HG02678 (cell line): ENCODE measurements at regions not wholly inside any gene's neighbourhood (a gene's known extent, or its start where the extent isn't known, plus 50 kb on each side); places are given as distances from the start of the nearest gene placed in this dataset.
"Not testable (repeated sequence)": the region's sequence is repeated elsewhere in the genome, so short reads cannot be mapped to it uniquely, and the experiment has no call there.

ENCODE experiments used
- ATAC-seq: cut with Tn5 transposase; IDR thresholded peaks from one replicate; pipeline ENCODE4 v1.9.1; 2021; ENCODE audit warnings: mild to moderate bottlenecking, moderate library complexity; ENCODE audit not compliant: unreplicated experiment

- ATAC-seq: no peak
Observed at GRCh38 chr10:30560326-30560725, 69.2 kb downstream of the LYZL2 start.

- ATAC-seq: no peak
Observed at GRCh38 chr10:30559180-30559579, 70.4 kb downstream of the LYZL2 start.

- no peak for ATAC-seq
Observed at GRCh38 chr10:30558411-30558810, 71.1 kb downstream of the LYZL2 start.

- ATAC-seq: no peak
Observed at GRCh38 chr10:30557884-30558283, 71.7 kb downstream of the LYZL2 start.

DNA sequence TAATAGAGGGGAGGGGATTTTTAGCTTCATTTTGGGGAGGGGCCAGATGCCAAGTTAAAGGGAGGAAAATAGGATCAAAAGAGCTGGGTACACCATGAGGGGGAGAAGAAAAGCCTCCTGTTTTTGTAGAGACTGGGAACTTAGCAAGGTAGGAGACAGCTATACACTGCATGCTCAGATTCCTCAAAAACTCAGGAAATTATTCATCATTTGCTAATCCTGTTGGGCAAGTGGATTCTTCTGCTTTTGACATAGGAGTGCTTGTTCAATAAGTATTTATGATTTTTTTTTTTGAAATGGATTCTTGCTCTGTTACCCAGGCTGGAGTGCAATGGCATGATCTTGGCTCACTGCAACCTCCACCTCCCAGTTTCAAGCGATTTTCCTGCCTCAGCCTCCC is 73.4 kb downstream of the LYZL2 start:
- no peak for ATAC-seq

GRCh38 chr10:30555465-30555864 is 74.1 kb downstream of the LYZL2 start:
- no peak for ATAC-seq

GRCh38 chr10:30554440-30554825 is 75.1 kb downstream of the LYZL2 start:
- ATAC-seq: no peak

DNA sequence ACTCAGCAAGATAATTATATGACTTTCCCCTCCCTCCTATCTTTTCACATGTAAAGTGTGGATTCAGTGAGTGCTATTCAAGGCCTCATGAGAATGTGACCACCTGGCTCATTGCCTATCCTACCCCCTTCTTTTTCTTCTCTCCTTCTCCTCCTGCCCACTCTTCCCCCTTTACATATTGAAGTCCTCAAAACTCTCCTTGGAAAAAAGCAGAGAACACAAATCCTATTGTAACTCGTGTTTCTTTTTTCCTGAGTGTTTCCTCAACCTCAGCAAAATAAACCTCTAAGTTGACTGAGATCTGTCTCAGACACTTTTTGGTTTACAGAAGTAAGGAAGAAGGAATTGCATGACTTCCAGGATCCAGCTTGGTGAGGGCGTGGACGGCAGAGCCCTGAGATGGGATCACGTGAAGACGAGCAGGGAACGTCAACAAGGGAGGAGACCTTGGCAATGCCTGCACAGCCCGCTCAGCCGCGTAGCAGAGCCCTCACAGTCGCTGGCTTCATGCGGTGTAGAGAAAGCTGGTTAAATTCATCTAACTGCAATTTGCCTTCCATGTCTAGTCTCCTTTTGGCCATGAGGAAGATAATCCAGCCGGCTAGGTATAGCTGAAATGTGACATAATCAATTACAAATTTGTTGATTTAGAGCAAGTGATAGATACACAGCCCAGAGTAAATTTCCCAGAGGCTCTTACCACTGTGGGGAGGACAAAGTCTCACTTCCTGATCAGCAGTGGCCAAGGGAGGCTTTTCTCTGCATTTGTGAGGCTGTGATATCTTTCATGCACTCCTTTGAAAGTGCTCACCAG is 75.7 kb downstream of the LYZL2 start:
- no peak for ATAC-seq

- no peak for ATAC-seq
Observed at GRCh38 chr10:30553018-30553625, 76.4 kb downstream of the LYZL2 start.

DNA sequence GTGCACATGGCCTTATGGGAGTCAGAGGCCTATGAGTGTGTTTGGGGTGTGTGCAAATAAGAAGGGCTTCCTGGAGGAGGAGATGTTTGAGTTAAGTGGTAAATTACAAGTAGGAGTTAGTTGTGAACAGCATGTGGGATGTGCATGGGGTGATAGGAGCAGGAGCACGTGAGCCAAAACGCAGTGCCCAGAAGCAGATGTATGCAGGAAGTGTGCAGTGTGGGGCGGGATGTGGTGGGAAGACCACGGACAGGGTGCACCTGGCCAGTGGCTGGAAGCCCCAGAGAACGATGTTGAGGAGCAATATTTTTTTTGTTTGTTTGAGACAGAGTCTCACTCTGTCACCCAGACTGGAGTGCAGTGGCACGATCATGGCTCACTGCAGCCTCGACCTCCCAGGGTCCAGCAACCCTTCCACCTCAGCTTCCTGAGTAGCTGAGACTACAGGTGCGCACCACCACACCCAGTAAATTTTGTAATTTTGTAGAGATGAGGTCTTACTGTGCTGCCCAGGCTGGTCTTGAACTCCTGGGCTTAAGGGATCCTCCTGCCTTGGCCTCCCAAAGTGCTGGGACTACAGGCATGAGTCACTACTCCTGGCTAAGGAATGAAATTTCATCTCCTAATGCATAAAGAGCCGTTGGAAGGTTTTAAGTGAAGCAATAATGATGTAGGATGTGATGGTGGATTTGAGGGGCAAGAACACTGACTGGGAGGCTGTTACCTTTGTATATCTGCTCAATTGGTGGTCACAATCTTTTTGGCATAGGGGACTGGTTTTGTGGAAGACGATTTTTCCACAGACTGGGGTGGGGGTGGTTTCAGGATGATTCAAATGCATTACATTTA is 78.4 kb downstream of the LYZL2 start:
- no peak for ATAC-seq

DNA sequence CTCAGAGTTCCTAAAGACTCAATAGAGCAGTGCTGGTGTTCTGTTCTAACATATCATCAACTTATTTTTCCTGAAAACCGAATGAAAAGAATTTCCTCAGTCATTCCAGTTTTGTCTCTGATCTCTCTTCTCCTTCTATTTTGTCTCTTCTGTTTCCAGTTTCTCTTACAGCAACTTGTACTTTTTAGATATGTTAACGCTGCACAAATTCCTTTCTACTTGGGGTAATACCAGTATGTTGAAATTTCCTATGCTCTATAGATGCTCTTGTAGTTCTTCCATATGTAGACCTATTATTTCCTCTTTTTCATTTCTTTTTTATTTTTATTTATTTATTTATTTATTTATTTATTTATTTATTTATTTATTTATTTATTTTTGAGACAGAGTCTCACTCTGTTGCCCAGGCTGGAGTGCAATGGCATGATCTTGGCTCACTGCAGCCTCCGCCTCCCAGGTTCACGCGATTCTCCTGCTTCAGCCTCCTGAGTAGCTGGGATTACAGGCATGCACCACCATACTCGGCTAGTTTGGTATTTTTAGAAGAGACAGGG is 80.3 kb downstream of the LYZL2 start:
- ATAC-seq: not testable (repeated sequence)

- no peak for ATAC-seq
Observed at GRCh38 chr10:30546511-30546910, 83.0 kb downstream of the LYZL2 start.

DNA sequence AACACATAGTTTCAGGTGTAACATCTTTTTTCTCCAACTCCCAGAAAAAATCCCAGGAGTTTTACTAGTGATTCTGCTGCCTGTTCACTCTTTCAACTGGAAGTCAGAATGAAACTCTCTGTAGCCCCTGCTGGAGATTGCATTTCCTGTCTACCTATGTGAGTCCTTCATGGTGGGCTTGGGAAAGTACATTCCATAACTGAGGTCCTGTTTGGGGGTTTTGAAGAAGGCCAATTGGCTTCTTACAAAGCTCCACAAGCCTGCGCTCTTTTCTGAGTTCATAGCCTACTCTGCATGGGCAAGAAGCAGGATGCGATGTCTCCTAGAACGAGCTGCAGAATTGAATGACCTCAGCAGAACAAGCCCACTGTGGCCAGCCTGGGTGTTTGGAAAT is 86.7 kb downstream of the LYZL2 start:
- ATAC-seq: no peak

- no peak for ATAC-seq
Observed at GRCh38 chr10:30542001-30542894, 87.3 kb downstream of the LYZL2 start.

DNA sequence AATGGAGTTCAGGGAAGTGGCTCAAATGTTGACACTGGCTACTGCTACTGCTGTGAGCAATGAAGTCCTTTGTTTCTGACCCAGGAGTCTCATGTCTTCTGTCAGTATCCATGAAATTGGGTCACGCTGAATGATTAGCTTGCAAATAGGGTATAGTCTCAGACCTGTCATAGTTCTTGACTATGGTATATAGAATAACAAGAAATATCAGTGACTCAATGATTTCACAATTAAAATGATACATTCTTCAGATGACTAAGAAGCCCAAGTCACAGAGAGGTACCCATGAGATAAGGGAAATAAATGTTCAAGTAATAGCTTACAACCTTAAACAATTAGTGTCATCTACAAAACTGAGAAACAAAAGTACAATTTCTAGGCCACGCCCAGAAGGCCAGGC is 89.3 kb downstream of the LYZL2 start:
- ATAC-seq: no peak

DNA sequence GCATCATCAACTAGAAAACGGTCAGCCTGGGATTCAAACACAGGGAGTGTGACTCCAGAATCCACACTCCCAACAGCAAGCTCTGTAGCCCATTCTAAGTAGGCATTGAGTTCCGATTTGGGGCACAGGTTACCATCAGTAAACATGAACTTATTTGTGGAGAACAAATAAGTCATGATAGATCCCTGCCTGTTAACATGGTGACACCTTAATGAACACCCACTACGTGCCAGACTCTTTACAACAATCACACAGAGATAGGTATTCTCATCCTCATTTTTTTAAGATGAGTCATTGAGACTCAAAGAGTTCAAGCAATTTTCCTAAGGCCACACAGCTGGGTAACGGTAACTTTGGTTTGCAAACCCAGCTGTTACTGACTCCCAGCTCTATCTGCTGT is 91.5 kb downstream of the LYZL2 start:
- ATAC-seq: no peak

- ATAC-seq: no peak
Observed at GRCh38 chr10:30537586-30537985, 92.0 kb downstream of the LYZL2 start.

DNA sequence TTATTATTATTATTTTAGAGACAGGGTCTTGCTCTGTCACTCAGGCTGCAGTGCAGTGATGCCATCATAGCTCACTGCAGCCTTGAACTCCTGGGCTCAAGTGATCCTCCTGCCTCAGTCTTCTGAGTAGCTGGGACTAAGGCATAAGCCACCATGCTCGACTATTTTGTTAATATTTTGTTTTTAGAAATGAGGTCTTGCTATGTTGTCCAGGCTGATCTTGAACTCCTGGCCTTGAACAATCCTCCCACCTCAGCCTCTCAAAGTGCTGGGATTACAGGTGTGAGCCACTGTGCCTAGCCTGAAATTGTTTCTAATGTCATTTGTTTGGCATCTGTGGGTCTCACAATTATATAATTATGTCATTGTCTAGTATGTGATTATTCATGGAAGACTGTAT is 92.4 kb downstream of the LYZL2 start:
- ATAC-seq: not testable (repeated sequence)

DNA sequence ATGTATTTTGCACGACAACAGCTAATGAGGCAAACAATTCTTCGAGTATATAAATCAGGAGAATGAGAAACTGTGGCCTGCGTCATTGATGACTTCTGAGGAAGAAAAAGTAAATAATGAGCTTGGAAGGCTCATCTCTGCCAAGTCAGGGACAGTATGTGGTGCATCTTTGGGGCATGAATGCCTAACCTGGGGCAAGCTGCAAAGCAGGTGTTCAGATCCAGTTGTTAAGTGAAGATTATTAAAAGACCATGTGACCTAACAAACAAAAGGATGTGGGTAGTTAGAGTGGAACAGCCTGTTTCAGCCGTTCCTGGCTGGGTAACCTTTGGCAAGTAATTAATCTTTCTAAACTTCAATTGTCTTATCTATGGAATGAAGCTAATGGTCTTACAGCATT is 93.0 kb downstream of the LYZL2 start:
- no peak for ATAC-seq

- no peak for ATAC-seq
Observed at GRCh38 chr10:30535677-30536076, 93.9 kb downstream of the LYZL2 start.
